Loucy (cell line): ENCODE measurements at regions not wholly inside any gene's neighbourhood (a gene's known extent, or its start where the extent isn't known, plus 50 kb on each side); places are given as distances from the start of the nearest gene placed in this dataset.

Experiments used
- CTCF ChIP-seq: fragments of 200-600 bp; sonication (generic); conservative IDR thresholded peaks from 2 replicates; pipeline ENCODE4 v1.5.1; 2014; ENCODE audit warnings: mild to moderate bottlenecking, antibody characterized with exemption, low read length
- EZH2phosphoT487 ChIP-seq: fragments of 200-600 bp; IDR thresholded peaks from 2 replicates; pipeline ENCODE4 v1.6.1; 2018; ENCODE audit warnings: antibody characterized with exemption, mild to moderate bottlenecking, moderate library complexity, borderline replicate concordance

- TF ChIP-seq CTCF (no peak), EZH2phosphoT487 (no peak)
Measured at GRCh38 chr5:15142458-15142857, 270.9 kb upstream of the ANKH start.
